AG08396 (cell line): ENCODE measurements at regions not wholly inside any gene's neighbourhood (a gene's known extent, or its start where the extent isn't known, plus 50 kb on each side); places are given as distances from the start of the nearest gene placed in this dataset.

Experiments
- DNase-seq: peaks from one replicate; pipeline ENCODE4 v3.0.0; 2012; ENCODE audit warnings: low spot score, mixed read lengths

DNA sequence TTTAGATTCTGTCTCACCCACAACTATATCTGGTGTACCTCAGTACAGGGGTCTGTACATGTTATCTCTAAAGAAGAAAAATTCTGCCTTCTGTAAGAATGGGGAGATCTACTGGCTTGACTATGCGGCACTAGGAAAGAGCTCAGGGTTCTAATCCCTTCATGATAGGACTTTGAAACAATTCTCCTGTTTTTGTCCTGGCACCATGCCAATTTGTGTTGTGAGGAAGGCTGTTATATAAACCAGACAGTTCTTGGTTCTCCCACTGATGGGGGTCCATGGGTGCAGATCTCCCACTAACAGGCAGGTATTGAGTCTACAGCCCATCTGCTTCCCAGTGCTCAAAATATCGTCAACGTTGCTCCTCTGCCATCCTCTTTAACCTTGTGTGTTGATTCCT, 883.7 kb downstream of the GALC start:
- no peak for DNase-seq

DNA sequence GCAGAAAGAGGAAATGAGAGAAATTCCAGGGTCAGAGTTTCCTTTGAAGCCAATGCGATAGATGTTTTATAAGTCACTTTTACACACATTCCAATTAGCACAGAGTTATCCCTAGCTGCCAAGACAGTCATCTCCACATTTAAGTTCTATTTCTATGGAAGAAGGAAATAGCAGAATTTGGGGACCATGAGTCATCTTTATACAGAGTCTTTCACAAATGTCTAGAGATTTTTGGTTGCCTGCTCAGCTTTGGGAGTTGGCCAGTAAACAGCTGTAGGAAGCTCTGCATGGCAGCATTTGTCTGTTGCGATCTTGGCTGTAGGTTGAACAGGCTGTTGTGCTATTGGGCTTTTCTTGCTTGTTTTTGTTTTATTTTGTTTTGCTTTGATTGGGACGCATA, 884.3 kb downstream of the GALC start:
- peak; percentile 50 for DNase-seq

DNA sequence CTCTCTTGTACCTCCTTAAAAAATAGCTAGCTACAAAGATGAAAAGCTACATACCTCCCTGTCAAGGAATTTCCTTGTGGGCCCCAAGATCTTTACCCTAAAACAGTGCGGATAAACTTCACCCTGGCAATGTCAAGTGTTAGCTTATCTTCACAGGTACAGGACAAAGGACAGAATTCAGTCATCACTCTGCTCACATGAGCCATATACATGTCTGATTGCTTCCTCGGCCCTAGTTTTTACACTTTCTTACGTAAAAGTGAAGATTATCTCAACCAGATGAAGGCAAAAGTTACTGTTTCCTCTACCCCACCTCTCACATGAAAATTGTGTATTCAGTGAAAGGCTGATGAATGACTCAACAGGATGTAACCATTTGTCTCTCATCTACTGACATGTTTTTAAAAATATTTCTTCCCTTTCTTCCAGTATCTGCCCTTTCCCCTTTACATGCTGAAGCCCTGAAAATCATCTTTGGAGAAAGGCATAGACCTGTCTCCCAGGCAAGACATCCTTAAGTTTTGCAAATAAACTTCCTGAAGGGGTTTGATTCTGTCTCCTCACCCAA, 890.1 kb downstream of the GALC start:
- DNase-seq, result no peak

DNA sequence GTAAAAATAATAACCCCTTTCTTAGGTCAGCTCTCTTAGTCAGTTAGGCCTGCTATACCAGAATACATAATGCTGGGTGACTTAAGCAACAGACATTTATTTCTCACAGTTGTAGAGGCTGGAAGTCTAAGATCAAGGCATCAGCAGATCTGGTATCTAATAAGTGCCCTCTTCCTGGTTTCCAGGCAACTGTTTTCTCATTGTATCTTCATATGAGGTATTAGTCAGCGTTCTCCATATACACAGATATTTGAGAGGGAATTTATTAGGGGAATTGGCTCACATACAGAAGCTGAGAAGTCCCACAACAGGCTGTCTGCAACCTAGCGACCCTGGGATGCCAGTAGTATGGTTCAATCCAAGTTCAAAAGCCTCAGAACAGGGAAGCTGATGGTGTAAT, 896.0 kb downstream of the GALC start:
- DNase-seq, result peak; percentile 12

DNA sequence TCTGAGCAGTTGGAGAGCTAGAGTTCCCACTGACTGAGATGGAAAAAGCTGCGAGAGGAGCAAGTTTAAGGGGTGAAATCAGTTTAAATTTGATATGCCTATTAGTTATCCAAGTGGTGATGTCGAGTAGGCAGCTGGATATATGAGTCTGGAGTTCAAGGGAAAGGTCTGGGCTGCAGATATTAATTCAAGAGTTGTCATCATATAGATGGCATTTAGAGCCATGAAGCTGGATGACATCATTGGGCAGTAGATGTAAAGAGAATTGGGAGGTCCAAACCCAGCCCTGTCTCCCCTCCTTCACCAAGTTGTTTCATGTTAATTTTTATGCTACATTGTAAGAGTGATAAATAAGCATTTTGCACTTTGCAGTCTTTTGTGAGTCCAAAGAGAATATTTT, 898.1 kb downstream of the GALC start:
- no peak for DNase-seq

DNA sequence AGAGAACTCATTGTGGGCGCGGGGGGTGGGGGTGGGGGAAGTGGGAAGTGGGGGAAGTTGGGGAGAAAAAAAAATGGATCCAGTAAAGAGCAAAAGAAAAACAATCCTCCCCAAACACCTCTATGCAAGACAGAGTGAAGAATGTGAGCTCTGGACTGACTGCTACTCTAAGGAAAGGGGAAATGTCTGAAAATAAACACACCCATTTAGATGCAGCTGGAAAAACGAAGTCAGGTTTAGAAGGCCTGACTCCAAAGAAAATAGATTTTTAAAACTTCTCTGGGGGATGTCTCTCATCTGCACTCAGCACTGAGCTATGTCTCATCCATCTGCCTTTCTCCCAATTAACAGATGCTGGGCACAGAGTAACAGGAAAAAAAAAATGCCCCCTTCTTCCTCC, 904.4 kb downstream of the GALC start:
- DNase-seq, result no peak

DNA sequence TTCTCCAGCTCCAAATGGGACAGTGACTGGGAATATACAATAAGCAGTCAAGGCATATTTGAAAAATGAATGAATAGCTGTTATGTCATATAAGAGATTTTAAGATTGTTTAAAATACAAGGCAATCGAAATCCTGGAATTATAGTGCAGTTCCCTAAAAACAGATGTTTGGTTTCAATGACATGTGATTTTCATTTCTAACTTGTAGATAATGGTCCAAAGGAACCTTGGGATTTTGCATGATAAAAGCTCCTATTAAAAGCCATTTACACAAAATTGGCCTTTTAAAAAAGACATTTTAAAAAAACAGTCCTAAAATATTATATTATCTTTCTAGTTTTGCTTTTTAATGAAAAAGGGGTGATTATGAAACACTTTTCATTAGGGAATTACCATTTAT, 905.1 kb downstream of the GALC start:
- DNase-seq, result no peak

DNA sequence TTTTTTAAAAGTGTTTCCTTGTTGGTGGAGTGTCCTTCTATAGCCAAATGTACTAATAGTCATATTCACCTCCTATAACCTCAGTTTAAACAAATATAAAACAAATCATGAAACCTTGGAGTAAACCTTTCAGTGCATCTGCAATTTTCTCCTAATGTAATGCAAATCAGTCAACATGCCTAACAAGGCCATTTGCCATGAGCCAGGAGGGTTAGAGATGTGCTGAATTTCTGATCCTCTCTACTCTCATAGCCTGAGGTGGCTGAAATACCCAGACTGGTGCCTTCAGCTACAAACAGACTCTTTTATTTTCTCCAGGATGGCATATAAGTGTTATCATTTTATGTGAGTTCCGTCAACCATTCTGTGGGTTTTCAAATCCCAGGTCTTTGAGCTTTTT, 908.1 kb downstream of the GALC start:
- no peak for DNase-seq

DNA sequence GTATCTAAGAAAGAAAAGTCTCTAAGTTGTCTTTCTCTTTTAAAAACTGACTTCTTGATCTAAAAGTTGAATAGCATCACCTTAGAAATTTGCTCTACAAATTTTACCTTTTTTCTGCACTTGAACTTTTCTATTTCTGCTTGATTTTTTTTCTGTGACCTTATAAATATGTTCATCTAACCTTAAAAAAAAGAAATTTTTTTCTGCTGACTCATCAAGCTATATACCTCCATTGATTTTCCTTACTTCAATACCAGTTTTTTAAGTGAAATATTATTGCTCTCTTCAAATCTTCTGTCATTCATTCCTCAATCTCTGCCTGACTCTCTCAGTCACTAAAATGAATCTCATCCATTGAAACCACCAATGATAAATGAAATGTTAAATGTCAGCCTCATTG, 910.1 kb downstream of the GALC start:
- no peak for DNase-seq

DNA sequence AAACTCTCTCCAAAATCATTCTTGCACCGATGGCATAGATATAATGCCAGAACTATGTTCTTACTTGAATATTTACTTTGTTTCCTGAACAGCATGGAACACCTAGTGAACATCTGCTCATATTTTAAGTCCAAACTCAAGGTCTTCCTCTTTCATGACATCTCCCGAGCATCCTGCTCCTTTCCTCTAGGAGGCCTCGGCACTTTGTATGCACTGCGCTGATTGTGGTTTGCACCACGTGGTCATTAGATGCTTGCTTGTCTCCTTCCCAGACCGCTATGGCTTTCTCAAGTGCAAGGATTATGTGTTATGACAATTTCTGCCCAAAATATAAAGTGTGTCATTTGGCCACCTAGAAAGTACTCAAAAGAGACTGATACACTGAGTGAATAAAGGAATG, 912.0 kb downstream of the GALC start:
- no peak for DNase-seq

DNA sequence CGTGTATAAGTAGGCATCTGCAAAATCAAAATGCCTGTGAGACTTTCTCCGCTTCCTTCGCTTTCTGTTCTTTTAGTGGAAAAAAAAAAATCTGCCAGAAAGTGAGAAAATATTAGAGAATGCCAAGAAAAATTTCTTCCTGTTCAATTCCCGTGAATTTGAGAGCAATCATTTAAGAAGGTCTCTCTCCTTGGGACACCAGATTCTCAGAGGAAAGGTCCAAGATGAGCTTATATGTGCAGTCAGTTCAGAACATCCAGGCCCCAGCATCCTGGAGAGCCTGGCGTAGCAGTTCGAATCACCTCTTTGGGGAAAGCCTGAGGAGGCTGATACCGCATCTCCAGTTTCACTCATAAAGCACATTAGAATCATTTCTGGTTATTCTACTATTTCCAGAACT, 912.8 kb downstream of the GALC start:
- DNase-seq, result no peak

DNA sequence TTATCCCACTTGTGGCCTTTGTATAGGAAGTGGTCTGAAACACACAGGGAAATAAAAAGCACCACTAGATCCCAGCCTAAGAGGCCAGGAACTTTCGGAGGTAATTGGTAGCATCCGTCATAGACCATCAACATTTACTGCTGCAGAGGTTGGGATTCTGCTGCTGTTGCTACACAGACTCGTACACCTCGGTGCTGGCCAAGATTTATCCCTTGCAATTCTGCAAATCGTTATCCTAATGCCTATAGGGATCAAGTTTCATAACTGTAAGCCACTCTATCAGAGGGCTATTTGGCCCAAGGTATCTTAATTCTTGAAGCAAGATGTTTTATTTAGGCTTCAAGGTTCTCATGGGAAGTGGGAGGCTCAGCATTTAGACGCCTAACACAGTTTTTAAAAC, 913.6 kb downstream of the GALC start:
- no peak for DNase-seq

DNA sequence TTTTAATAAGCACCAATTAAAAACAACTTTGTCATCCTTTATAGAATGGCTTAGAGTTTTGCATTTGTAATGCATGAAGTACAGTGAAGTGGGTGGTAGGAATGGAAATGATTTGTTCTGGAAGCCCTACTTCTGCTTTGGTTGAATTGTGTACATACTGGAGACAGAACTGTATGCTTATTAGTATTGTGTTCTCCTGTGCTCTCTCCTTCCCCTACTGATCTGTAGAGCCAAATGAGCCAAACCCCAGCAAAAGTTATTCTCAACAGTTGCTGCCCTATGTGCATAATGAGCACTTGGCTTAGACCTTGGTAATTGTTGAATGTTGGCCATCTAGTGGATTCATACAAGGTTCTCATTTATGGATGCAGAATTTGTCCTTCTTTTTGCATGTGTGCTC, 916.1 kb downstream of the GALC start:
- no peak for DNase-seq

DNA sequence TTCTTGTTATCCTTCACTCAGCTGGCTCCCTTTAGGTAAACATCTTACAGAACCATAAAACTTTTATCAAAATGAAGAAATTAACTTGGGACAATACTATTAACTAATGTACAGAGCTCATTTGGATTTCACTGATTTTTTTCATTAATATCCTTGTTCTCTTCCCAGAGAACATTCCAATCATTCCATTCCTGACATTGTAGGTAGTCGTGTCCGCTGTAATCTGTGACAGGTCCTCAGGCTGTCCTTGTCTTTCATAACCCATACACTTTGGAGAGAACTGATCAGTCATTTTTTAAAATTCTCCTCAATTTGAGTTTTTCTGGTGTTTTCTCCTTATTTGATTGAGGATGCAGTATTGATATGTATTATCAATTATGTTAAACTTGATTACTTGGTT, 916.8 kb downstream of the GALC start:
- DNase-seq, result no peak

DNA sequence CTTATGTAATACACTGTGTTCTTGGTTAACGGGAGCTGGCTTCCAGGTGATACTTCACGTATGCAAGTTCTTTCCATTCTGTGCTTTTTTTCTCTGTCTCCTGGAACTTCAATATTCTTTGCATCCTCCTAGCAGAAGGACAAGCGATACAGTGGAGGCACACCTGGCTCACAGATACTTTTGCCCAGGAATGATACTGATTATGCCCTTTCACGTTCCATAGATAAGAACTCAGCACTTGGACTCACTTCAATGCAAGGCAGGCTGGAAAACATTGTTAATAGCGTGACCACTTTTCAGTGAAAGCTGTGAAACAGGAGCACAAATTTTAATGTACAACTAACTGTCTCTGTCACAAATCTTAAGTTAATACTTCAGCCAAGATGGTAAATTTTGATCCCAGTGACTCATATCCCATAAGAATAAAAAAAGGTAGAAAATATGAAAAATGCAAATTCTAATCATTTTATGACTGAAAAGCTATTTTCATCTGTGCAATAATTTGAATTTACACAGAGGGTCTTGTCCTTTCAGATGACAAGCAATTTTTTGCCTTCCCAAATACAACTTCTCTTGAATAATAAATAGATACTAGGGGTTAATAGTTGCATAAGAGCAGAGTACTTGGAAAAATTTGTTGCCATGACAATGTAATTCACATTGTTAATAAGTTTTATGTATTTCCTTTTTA, 919.0 kb downstream of the GALC start:
- DNase-seq, result no peak

DNA sequence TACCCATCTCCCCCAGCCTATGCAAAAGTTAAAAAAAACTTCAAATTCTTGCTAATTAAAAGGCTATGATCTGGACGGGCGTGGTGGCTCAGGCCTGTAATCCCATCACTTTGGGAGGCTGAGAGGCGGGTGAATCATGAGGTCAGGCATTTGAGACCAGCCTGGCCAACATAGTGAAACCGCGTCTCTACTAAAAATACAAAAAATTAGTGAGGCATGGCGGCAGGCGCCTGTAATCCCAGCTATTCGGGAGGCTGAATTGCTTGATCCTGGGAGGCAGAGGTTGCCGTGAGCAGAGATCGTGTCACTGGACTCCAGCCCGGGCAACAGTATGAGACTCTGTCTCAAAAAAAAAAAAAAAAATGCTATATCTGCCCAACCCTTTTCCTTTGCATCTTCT, 925.4 kb downstream of the GALC start:
- no peak for DNase-seq

DNA sequence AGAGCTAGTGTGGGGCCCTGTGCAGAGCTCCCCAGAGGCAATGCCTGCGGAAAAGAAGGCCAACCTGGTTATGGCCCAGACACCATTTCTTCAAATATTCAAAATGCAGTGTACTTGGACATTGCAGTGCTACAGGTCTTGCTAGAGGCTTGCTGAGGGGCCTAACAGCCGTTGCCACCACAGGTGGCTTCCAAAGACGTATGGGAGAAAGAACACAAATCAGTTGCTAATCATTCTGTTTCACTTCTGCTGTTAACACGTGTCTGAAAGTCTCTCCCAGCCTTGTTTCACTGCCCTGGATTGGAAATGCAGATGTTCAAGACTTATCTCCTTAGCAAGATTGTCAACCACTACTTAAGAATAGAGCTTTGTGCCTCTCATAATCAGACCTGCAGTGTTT, 925.9 kb downstream of the GALC start:
- DNase-seq, result no peak

DNA sequence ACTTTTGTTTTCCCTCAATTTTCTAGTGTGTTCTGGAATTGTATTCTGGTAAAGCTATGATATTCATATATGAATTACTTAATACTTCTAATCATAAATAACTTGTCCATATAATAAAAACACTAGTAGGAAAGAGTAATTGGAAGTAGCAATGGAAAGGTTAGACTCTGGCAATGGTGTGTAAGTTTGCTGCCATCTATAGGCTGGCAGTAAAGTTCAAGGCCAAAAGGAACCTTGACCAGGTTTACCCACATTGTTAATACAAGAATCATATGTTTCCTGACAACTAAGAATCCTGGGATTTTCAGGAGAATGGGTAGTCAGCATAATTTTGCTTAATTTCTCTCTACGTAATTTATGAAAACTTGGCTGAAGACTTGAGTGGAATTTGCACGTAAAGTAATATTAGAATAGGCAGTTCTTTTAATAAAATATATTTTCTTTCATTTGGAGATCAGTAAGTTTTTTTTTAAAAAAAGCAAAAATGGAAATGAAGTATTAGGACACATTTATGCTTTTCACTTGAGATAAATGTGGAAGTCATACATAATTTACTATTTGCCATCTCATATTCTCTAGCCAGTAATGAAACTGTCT, 926.7 kb downstream of the GALC start:
- DNase-seq, result no peak

DNA sequence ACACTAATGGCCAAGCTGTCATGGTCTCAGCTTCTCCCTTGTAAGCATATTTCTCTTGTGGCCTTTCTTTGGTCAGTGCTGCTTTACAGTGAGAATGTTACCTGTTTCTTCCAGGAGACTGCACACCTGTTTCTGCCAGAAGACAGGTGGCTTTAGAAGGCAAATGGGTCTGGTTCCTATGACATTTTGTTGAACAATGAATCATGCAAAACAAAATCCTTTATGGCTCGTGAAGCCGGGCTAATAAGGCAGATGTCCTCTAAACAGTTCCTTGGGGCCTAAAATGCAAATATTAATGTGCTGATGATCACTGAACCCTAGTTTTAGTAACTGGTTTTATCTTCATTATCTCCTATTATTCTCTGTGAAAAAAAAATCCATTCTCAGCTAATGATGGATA, 927.6 kb downstream of the GALC start:
- DNase-seq, result no peak

DNA sequence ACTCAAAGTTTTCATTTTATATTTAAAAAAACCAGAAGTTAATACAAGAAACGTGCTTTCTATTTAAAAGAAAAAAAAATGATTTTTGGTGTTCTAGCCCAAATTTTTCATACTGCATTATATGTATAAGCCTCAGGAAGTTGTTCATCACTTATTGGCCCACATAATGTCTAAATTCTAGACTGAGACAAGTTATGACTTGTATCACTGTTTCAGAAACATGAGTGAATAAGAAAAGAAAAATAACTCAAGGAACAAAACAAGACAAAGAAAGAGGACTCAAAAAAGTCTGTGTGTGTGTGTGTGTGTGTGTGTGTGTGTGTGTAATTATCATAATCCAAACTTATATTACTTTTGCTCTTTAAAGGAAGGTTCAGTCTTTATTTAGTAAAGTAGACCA, 929.8 kb downstream of the GALC start:
- DNase-seq, result no peak

DNA sequence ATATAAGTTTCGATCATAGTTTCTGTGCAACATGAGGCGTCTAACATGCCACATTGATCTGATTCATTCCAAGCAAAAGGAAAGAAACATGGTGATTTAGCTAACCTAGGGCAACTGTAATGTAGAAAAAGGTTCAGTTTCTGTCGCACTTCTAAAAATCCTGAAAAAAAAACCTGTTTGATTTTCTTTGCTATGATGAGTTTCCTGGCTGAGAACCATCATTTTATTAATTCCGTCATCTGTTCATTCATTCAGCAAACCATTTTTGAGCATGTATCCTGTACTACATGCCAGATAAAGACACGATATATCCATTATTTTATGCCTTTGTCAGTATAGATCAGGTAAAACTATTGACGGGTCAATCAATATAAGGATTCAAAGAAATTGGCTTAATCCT, 932.6 kb downstream of the GALC start:
- no peak for DNase-seq

DNA sequence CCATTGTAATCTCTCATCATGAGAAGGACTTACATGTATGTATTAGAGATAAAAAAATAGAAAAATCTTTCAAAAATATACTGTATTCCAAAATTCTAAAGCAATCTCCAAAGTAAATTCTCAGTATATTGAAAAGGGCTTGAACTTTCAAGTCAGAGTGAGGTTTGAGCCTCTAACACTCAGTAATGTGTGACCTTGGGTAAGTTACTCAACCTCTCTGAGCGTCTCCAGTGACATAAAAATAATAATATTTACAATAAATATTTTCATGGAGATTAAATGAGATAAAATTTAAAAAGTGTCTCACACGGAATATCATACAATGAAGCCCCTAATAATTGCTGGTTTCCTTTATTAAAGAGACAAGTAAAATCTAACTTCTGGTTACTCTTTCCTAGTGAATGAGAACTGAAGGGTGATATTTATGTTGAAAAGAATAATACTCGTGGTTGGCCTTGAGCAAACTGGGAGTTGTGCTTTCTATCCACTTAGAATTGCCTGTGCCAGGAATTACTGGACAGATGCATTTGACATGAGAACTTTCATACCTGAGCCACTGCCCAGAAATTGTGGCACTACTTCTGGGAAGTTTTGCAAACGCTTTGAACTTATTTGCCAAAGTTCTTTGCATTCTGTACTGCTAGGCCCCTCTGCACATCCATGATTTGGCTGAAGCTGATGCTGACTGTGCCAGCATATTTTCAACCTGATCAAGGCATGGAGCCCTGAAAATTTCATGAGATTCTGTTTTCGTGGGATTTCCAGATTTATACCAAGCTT, 933.7 kb downstream of the GALC start:
- no peak for DNase-seq

DNA sequence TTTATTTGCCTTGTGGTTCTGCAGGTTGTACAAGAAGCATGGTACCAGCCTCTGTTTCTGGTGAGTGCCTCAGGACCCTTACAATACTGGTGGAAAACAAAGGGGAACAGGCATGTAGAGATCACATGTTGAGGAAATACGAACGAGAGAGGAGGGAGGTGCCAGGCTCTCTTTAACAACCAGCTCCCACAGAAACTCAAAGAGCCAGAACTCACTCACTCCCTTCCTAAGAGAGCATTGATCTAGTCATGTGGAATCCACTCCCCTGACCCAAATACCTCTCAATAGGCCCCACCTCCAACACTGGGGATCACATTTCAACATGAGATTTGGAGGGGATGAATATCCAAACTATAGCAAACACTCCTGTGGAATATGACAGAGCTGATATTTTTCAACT, 938.0 kb downstream of the GALC start:
- DNase-seq, result no peak
